NCI-H2171 treated with DMSO at 0.1 percent for 48 hours (cell line): ENCODE measurements at regions not wholly inside any gene's neighbourhood (a gene's known extent, or its start where the extent isn't known, plus 50 kb on each side); places are given as distances from the start of the nearest gene placed in this dataset.
A peak's percentile ranks its signal among the peaks of the same experiment; 100 is the strongest.

Experiments
- DNase-seq: peaks from one replicate; lab custom pipeline; 2025; lab: John Stamatoyannopoulos, UW

GRCh38 chr11:28735511-28735910, 627.3 kb downstream of the METTL15 start:
- no peak for DNase-seq

GRCh38 chr11:28730889-28731288, 622.7 kb downstream of the METTL15 start:
- DNase-seq = no peak

- DNase-seq = no peak
Measured at GRCh38 chr11:28730336-28730735, 622.1 kb downstream of the METTL15 start.

- DNase-seq = no peak
Measured at GRCh38 chr11:28729339-28729738, 621.2 kb downstream of the METTL15 start.

GRCh38 chr11:28728666-28729065, 620.5 kb downstream of the METTL15 start:
- DNase-seq = no peak

GRCh38 chr11:28727254-28727653, 619.1 kb downstream of the METTL15 start:
- DNase-seq = no peak

- DNase-seq = no peak
Measured at GRCh38 chr11:28726432-28726831, 618.2 kb downstream of the METTL15 start.

GRCh38 chr11:28715726-28716125, 607.5 kb downstream of the METTL15 start:
- no peak for DNase-seq

GRCh38 chr11:28713850-28714249, 605.7 kb downstream of the METTL15 start:
- DNase-seq = no peak

GRCh38 chr11:28708075-28708474, 599.9 kb downstream of the METTL15 start:
- no peak for DNase-seq

GRCh38 chr11:28704801-28705200, 596.6 kb downstream of the METTL15 start:
- no peak for DNase-seq

GRCh38 chr11:28703371-28703770, 595.2 kb downstream of the METTL15 start:
- DNase-seq = no peak

- no peak for DNase-seq
Measured at GRCh38 chr11:28702871-28703270, 594.7 kb downstream of the METTL15 start.

- DNase-seq = no peak
Measured at GRCh38 chr11:28702450-28702790, 594.2 kb downstream of the METTL15 start.

- no peak for DNase-seq
Measured at GRCh38 chr11:28701760-28702449, 593.7 kb downstream of the METTL15 start.

- no peak for DNase-seq
Measured at GRCh38 chr11:28699701-28700100, 591.5 kb downstream of the METTL15 start.

- DNase-seq = peak; percentile 48
Measured at GRCh38 chr11:28697920-28698827, 590.0 kb downstream of the METTL15 start.

GRCh38 chr11:28696591-28696990, 588.4 kb downstream of the METTL15 start:
- no peak for DNase-seq

GRCh38 chr11:28690746-28691145, 582.6 kb downstream of the METTL15 start:
- DNase-seq = no peak

GRCh38 chr11:28684011-28684586, 575.9 kb downstream of the METTL15 start:
- no peak for DNase-seq

- no peak for DNase-seq
Measured at GRCh38 chr11:28679795-28680468, 571.7 kb downstream of the METTL15 start.

GRCh38 chr11:28677721-28678120, 569.5 kb downstream of the METTL15 start:
- DNase-seq = no peak
